ENCODE measurements at regions not wholly inside any gene's neighbourhood (a gene's known extent, or its start where the extent isn't known, plus 50 kb on each side); places are given as distances from the start of the nearest gene placed in this dataset.

GRCh38 chr20:11120431-11120830, 446.6 kb upstream of the JAG1 start:
- TF ChIP-seq CTCF (IDR thresholded peaks at IDR 0.05) = no peak
- TF ChIP-seq POLR2A (IDR thresholded peaks at IDR 0.05) = no peak
